Frontal cortex (tissue), 3 donors: ENCODE measurements at regions not wholly inside any gene's neighbourhood (a gene's known extent, or its start where the extent isn't known, plus 50 kb on each side); places are given as distances from the start of the nearest gene placed in this dataset.
"Not testable (repeated sequence)": the region's sequence is repeated elsewhere in the genome, so short reads cannot be mapped to it uniquely, and the experiment has no call there.

Experiments used
- DNase-seq, 2 donors: peaks; one replicate each; pipeline ENCODE4 v3.0.0; 2012; ENCODE audit warnings: low spot score in 2 of 2
- FAIRE-seq: peaks from 2 replicates; lab custom pipeline; 2012; peaks lifted over from hg19 to GRCh38; lab: Jason Lieb, UNC
- donor health status: control.
- donor health status: control.
- donor health status: control.

GRCh38 chr1:25134801-25135461, 97.4 kb downstream of the SYF2 start:
- FAIRE-seq, result no peak
- no peak for DNase-seq

- no peak for FAIRE-seq
- no peak for DNase-seq
These were observed 98.0 kb downstream of the SYF2 start for GRCh38 chr1:25134307-25134706.

- no peak for DNase-seq
- FAIRE-seq, result no peak
These were observed 100.5 kb downstream of the SYF2 start for GRCh38 chr1:25131794-25132193.

- DNase-seq (no peak), FAIRE-seq (no peak)
These were observed 101.4 kb downstream of the SYF2 start for GRCh38 chr1:25130895-25131294.

GRCh38 chr1:25129380-25129779, 102.9 kb downstream of the SYF2 start:
- DNase-seq, result no peak
- FAIRE-seq, result no peak

- FAIRE-seq, result no peak
These were observed 104.1 kb downstream of the SYF2 start for GRCh38 chr1:25128121-25128621.

GRCh38 chr1:25126562-25126961, 105.7 kb downstream of the SYF2 start:
- DNase-seq (no peak), FAIRE-seq (no peak)

More at GRCh38 chr1:25128121-25128621, 104.1 kb downstream of the SYF2 start:
- DNase-seq, result no peak

GRCh38 chr1:25123551-25123950, 108.8 kb downstream of the SYF2 start:
- FAIRE-seq (no peak), DNase-seq (no peak)

GRCh38 chr1:25122747-25123146, 109.6 kb downstream of the SYF2 start:
- FAIRE-seq (no peak), DNase-seq (no peak)

GRCh38 chr1:25120281-25120680, 112.0 kb downstream of the SYF2 start:
- FAIRE-seq, result no peak
- DNase-seq, result no peak

- FAIRE-seq, result no peak
- DNase-seq, result no peak
These were observed 113.8 kb downstream of the SYF2 start for GRCh38 chr1:25118546-25118945.

GRCh38 chr1:25117233-25117823, 115.0 kb downstream of the SYF2 start:
- DNase-seq, result no peak
- FAIRE-seq, result no peak

GRCh38 chr1:25116832-25117231, 115.5 kb downstream of the SYF2 start:
- no peak for DNase-seq

GRCh38 chr1:25116117-25116516, 116.2 kb downstream of the SYF2 start:
- not testable (repeated sequence) for FAIRE-seq

More at GRCh38 chr1:25116832-25117231, 115.5 kb downstream of the SYF2 start:
- FAIRE-seq, result no peak

GRCh38 chr1:25113731-25114130, 118.6 kb downstream of the SYF2 start:
- FAIRE-seq, result no peak
- DNase-seq, result no peak

More at GRCh38 chr1:25116117-25116516, 116.2 kb downstream of the SYF2 start:
- DNase-seq, result not testable (repeated sequence)

GRCh38 chr1:25113086-25113485, 119.2 kb downstream of the SYF2 start:
- FAIRE-seq (no peak), DNase-seq (no peak)

- FAIRE-seq, result no peak
- DNase-seq, result no peak
These were observed 119.9 kb downstream of the SYF2 start for GRCh38 chr1:25112400-25112799.

- no peak for FAIRE-seq
- DNase-seq, result no peak
These were observed 120.6 kb downstream of the SYF2 start for GRCh38 chr1:25111706-25112105.

- DNase-seq (no peak), FAIRE-seq (no peak)
These were observed 121.8 kb downstream of the SYF2 start for GRCh38 chr1:25110485-25110884.

GRCh38 chr1:25110036-25110435, 122.3 kb downstream of the SYF2 start:
- FAIRE-seq, result no peak
- no peak for DNase-seq

GRCh38 chr1:25109531-25109951, 122.8 kb downstream of the SYF2 start:
- FAIRE-seq (no peak), DNase-seq (no peak)

- no peak for FAIRE-seq
- no peak for DNase-seq
These were observed 124.7 kb downstream of the SYF2 start for GRCh38 chr1:25107643-25108010.
